ENCODE measurements at regions not wholly inside any gene's neighbourhood (a gene's known extent, or its start where the extent isn't known, plus 50 kb on each side); places are given as distances from the start of the nearest gene placed in this dataset.

DNA sequence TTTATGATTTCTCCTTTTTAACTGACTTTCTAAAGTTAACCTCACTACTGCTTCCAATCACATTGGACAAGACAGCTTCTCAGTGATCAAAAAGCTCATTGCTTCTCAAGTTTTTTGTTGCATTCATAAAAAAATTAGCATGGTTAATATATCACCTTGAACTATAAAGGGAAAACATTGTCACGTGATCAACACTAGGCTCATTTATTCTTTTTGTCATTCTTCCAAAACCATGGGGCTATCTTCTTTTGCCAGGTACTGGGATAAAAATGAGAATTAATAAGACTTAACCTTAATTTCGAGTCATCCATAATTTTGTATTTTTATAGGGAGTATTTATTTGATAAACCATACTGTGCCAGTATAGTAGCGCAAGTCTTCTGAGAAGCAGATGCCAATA, 1105.9 kb upstream of the TENM3 start:
- Histone ChIP-seq H3K9me3 (replicated peaks in 1 of 2; ENCODE audit: control insufficient read depth in 1 of 2, insufficient read depth in 1 of 2, low read length in 2 of 2) (peaks cover 0 to 7% of the 10 kb centered on the region in 2 donors), H2AFZ (ENCODE audit: insufficient read depth, low read depth, low read length, poor library complexity, severe bottlenecking) (no peak overlapping the region), H3K27me3 (ENCODE audit: control insufficient read depth in 2 of 2, insufficient read depth in 2 of 2, low read length in 2 of 2) (no peaks in the 10 kb centered on the region), H3K79me2 (ENCODE audit: insufficient read depth, low read length) (no peaks in the 10 kb centered on the region), H3K4me3 (replicated peaks in 1 of 3; ENCODE audit: low read depth in 2 of 3, low read length in 3 of 3) (no peak overlapping the region), H3K36me3 (replicated peaks in 1 of 2; ENCODE audit: control insufficient read depth in 1 of 2, insufficient read depth in 2 of 2, low read length in 2 of 2) (no peaks in the 10 kb centered on the region), H3K4me1 (ENCODE audit: control insufficient read depth in 1 of 2, insufficient read depth in 2 of 2, low read length in 2 of 2) (no peaks in the 10 kb centered on the region), H3K4me2 (replicated peaks; ENCODE audit: extremely low read depth, low read length, poor library complexity, severe bottlenecking) (no peak overlapping the region), H4K20me1 (ENCODE audit: insufficient read depth, low read length) (no peaks in the 10 kb centered on the region), H3K27ac (ENCODE audit: low read depth in 1 of 2, low read length in 2 of 2) (no peak overlapping the region), H3K9ac (ENCODE audit: insufficient read depth, low read length, poor library complexity, severe bottlenecking) (no peak overlapping the region)
- DNase-seq, result no peak
- Mint-ChIP-seq H3K27me3 (ENCODE audit: low read depth in 3 of 3) (no peaks in the 10 kb centered on the region), H3K9me3 (peaks cover 0 to 8% (median 2%) of the 10 kb centered on the region in 7 donors), H3K4me1 (no peaks in the 10 kb centered on the region), H3K4me3 (no peak overlapping the region), H3K36me3 (no peaks in the 10 kb centered on the region), H3K27ac (no peak overlapping the region)
- intact Hi-C loops (cut with micrococcal nuclease), result no loop called here
- TF ChIP-seq, protein P1, sequence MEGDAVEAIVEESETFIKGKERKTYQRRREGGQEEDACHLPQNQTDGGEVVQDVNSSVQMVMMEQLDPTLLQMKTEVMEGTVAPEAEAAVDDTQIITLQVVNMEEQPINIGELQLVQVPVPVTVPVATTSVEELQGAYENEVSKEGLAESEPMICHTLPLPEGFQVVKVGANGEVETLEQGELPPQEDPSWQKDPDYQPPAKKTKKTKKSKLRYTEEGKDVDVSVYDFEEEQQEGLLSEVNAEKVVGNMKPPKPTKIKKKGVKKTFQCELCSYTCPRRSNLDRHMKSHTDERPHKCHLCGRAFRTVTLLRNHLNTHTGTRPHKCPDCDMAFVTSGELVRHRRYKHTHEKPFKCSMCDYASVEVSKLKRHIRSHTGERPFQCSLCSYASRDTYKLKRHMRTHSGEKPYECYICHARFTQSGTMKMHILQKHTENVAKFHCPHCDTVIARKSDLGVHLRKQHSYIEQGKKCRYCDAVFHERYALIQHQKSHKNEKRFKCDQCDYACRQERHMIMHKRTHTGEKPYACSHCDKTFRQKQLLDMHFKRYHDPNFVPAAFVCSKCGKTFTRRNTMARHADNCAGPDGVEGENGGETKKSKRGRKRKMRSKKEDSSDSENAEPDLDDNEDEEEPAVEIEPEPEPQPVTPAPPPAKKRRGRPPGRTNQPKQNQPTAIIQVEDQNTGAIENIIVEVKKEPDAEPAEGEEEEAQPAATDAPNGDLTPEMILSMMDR (IDR thresholded peaks at IDR 0.05), result no peak
- no CpG with 5 or more reads among the region's 3 CpGs for WGBS (ENCODE audit: insufficient coverage)

DNA sequence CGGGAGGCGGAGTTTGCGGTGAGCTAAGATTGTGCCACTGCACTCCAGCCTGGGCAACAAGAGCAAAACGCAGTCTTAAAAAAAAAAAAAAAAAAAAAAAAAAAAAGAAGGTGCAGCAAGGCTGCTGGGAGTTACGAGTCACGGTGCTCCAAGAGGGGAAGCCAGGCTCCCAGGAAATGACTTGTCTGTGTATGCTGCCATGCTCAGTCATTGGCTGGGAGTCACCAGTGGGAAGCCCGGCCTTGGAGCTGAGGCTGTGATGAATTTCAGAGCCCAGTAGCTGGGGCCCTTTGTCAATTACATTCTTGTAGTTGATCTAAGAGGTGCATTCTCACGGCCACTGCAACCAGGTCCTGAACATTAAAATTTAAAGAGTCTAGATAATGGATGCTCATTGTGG, 1105.1 kb upstream of the TENM3 start:
- Mint-ChIP-seq H3K4me3 (no peak overlapping the region), H3K27me3 (ENCODE audit: low read depth in 3 of 3) (no peaks in the 10 kb centered on the region), H3K9me3 (peaks cover 0 to 5% (median 0%) of the 10 kb centered on the region in 7 donors), H3K4me1 (no peaks in the 10 kb centered on the region), H3K36me3 (no peaks in the 10 kb centered on the region), H3K27ac (no peak overlapping the region)
- no peak overlapping the region for H3K27ac ChIP-seq (ENCODE audit: low read depth in 1 of 2, low read length in 2 of 2)
- WGBS (ENCODE audit: insufficient coverage), result 92% methylated on average over 6 of the region's 8 CpGs
- no peaks in the 10 kb centered on the region for H3K79me2 ChIP-seq (ENCODE audit: insufficient read depth, low read length)
- no peak overlapping the region for H3K4me3 ChIP-seq (replicated peaks in 1 of 3; ENCODE audit: low read depth in 2 of 3, low read length in 3 of 3)
- no peaks in the 10 kb centered on the region for H3K36me3 ChIP-seq (replicated peaks in 1 of 2; ENCODE audit: control insufficient read depth in 1 of 2, insufficient read depth in 2 of 2, low read length in 2 of 2)
- intact Hi-C loops (cut with micrococcal nuclease), result no loop called here
- TF ChIP-seq, protein P1 (IDR thresholded peaks at IDR 0.05), result no peak
- H3K4me1 ChIP-seq (ENCODE audit: control insufficient read depth in 1 of 2, insufficient read depth in 2 of 2, low read length in 2 of 2), result no peaks in the 10 kb centered on the region
- no peak overlapping the region for H3K4me2 ChIP-seq (replicated peaks; ENCODE audit: extremely low read depth, low read length, poor library complexity, severe bottlenecking)
- no peaks in the 10 kb centered on the region for H3K27me3 ChIP-seq (ENCODE audit: control insufficient read depth in 2 of 2, insufficient read depth in 2 of 2, low read length in 2 of 2)
- H4K20me1 ChIP-seq (ENCODE audit: insufficient read depth, low read length), result no peaks in the 10 kb centered on the region
- H3K9ac ChIP-seq (ENCODE audit: insufficient read depth, low read length, poor library complexity, severe bottlenecking), result no peak overlapping the region
- H3K9me3 ChIP-seq (replicated peaks in 1 of 2; ENCODE audit: control insufficient read depth in 1 of 2, insufficient read depth in 1 of 2, low read length in 2 of 2), result peaks cover 0 to 1% of the 10 kb centered on the region in 2 donors
- DNase-seq, result no peak
- no peak overlapping the region for H2AFZ ChIP-seq (ENCODE audit: insufficient read depth, low read depth, low read length, poor library complexity, severe bottlenecking)

Data from CD14-positive monocyte (primary cell).